ENCODE measurements at regions not wholly inside any gene's neighbourhood (a gene's known extent, or its start where the extent isn't known, plus 50 kb on each side); places are given as distances from the start of the nearest gene placed in this dataset.
"Not testable (repeated sequence)": the region's sequence is repeated elsewhere in the genome, so short reads cannot be mapped to it uniquely, and the experiment has no call there.

DNA sequence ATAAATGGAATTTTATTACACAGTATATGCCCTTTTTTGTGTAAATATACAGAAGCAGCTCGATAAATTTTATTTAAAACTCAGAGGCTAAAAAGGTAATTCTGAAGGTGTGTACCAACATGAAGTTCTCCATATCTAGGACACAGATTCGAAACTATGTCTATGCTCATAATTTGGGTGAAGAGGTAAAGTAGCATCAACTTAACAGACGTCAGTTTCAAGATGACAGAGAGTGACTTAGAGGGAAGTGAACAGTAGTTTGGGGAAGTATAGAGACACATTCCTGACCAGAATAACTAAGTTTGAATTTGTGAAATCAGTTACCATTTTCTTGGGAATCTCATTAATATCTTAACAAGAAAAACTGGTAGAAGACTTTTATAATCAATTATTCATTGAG lies 2493.3 kb downstream of the ARAP2 start:
- TF ChIP-seq, protein P1, sequence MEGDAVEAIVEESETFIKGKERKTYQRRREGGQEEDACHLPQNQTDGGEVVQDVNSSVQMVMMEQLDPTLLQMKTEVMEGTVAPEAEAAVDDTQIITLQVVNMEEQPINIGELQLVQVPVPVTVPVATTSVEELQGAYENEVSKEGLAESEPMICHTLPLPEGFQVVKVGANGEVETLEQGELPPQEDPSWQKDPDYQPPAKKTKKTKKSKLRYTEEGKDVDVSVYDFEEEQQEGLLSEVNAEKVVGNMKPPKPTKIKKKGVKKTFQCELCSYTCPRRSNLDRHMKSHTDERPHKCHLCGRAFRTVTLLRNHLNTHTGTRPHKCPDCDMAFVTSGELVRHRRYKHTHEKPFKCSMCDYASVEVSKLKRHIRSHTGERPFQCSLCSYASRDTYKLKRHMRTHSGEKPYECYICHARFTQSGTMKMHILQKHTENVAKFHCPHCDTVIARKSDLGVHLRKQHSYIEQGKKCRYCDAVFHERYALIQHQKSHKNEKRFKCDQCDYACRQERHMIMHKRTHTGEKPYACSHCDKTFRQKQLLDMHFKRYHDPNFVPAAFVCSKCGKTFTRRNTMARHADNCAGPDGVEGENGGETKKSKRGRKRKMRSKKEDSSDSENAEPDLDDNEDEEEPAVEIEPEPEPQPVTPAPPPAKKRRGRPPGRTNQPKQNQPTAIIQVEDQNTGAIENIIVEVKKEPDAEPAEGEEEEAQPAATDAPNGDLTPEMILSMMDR (IDR thresholded peaks at IDR 0.05; ENCODE audit: insufficient read depth, low read length, poor library complexity, severe bottlenecking): no peak
- Histone ChIP-seq H3K4me3 (ENCODE audit: low read depth, low read length) (no peak overlapping the region), H3K27me3 (ENCODE audit: control insufficient read depth, insufficient read depth, low read length) (no peaks in the 10 kb centered on the region), H3K36me3 (ENCODE audit: control insufficient read depth, insufficient read depth, low read length) (no peaks in the 10 kb centered on the region)
- DNase-seq (ENCODE audit: low read depth): no peak

DNA sequence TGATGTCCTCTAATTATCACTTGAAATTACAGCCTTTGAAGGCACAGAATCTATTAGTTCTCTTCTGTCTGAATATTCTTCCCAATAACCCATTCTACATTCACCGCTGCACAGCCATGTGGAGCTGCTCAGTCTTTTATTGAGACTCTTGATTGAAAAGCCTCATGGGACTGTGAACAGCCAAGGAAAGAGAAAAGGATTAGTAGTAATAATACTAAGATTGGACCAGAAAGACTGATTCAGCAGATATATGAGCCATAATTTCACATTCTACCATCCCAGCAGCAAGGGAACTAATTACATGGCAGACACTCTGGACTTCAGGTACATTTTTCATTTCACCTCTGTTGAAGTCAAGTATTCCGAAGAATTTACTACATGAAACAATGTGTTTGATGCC lies 2471.7 kb downstream of the ARAP2 start:
- Histone ChIP-seq H3K27me3 (ENCODE audit: control insufficient read depth, insufficient read depth, low read length) (no peaks in the 10 kb centered on the region), H3K36me3 (ENCODE audit: control insufficient read depth, insufficient read depth, low read length) (no peaks in the 10 kb centered on the region), H3K4me3 (ENCODE audit: low read depth, low read length) (no peak overlapping the region)
- TF ChIP-seq, protein P1 (IDR thresholded peaks at IDR 0.05; ENCODE audit: insufficient read depth, low read length, poor library complexity, severe bottlenecking): no peak
- no peak for DNase-seq (ENCODE audit: low read depth)

DNA sequence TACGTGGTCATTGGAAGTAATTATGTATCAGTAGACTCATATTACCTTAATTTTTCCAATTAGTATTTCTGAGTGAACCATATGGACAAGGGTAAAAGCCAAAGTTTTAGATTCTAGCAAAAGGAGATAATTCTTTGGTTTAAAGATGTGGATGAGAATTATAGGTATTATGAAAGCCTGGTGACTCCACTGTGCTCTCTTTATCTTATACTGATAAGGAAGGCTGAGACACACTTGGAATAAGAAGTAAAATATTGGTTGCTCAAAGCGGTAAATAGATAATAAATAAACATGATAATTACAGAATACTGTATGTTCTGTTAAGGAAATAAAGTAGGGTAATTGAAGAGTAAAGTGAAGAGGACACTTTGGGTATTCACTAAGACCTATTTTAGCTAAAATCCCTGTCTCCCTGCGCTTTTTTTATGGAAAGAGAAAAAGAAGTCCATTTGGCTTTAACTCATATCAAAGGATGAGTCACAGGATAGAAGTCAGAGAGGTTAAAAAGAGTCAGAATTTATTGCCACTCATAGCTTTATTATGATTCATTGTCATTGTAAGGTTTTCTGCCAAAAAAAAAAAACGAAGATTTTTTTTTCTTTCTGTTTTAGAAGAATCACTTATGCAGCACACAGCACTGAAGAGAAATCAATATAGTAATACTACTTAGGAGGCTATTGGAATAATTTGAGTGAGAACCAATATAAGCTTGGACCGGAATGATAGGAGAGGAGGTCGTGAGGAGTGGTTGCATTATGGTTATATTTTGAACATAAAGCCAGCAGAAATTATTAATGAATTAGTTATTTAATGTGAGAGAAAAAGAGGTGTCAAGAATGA lies 2463.1 kb downstream of the ARAP2 start:
- no peaks in the 10 kb centered on the region for H3K36me3 ChIP-seq (ENCODE audit: control insufficient read depth, insufficient read depth, low read length)
- TF ChIP-seq, protein P1 (IDR thresholded peaks at IDR 0.05; ENCODE audit: insufficient read depth, low read length, poor library complexity, severe bottlenecking): no peak
- no peak for DNase-seq (ENCODE audit: low read depth)
- no peaks in the 10 kb centered on the region for H3K27me3 ChIP-seq (ENCODE audit: control insufficient read depth, insufficient read depth, low read length)
- no peak overlapping the region for H3K4me3 ChIP-seq (ENCODE audit: low read depth, low read length)

DNA sequence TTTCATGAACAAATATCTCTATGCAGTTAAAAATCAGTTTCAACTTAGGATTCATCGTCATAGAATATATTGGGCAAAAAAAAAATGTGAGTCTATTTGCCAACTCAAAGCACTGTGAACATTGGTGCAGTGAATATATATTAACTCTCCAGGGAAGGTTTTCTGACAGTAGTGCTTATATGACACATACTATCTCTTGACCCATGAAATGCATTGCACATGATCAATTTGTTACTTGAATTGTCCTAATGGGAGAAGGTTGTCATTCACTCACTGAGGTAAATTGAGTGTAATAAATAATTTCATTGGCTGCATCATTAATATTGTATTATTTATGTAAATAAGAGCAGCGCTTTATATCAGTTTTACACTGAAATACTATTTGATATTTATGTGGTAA lies 2458.5 kb downstream of the ARAP2 start:
- TF ChIP-seq, protein P1 (IDR thresholded peaks at IDR 0.05; ENCODE audit: insufficient read depth, low read length, poor library complexity, severe bottlenecking): no peak
- Histone ChIP-seq H3K36me3 (ENCODE audit: control insufficient read depth, insufficient read depth, low read length) (no peaks in the 10 kb centered on the region), H3K4me3 (ENCODE audit: low read depth, low read length) (no peak overlapping the region), H3K27me3 (ENCODE audit: control insufficient read depth, insufficient read depth, low read length) (no peaks in the 10 kb centered on the region)
- no peak for DNase-seq (ENCODE audit: low read depth)

DNA sequence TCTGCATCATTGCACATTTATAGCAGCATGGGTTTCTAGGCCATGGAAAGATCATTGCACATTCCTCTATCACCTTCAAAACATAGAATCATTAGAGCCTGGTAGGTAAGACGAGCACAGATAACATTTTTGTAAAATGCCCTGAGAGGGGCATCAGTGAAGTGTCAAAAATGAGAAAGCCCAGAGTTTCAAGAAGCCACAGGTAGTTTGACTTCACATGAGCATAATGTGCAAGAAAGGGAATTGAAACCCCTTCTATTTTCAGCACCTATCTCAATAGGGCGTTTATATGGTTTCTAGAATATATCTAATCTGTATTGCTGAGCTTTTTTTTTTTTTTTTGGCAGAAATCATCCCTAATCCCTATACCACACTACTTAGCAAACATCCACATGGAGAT lies 2441.7 kb downstream of the ARAP2 start:
- DNase-seq (ENCODE audit: low read depth): no peak
- Histone ChIP-seq H3K4me3 (ENCODE audit: low read depth, low read length) (no peak overlapping the region), H3K27me3 (ENCODE audit: control insufficient read depth, insufficient read depth, low read length) (no peaks in the 10 kb centered on the region), H3K36me3 (ENCODE audit: control insufficient read depth, insufficient read depth, low read length) (no peaks in the 10 kb centered on the region)
- TF ChIP-seq, protein P1 (IDR thresholded peaks at IDR 0.05; ENCODE audit: insufficient read depth, low read length, poor library complexity, severe bottlenecking): no peak

DNA sequence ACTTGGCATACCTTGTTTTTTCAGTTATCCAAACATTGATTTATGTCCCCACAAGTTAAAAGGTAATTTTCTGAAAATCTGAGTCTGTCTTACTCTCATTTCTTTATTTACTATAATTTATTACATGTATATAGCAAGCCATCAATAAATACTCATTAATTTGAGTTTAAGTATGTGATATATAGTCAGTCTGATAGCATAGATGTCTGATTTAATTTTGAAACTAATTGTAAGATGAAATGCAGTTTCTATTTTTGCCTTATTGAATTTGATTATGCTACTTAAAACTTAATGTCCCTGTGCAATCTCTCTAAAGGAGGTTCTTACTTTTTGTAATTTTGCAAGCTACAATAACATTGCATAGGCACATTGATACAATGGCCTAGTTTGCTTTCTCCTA lies 2418.6 kb downstream of the ARAP2 start:
- H3K36me3 ChIP-seq (ENCODE audit: control insufficient read depth, insufficient read depth, low read length): no peaks in the 10 kb centered on the region
- TF ChIP-seq, protein P1 (IDR thresholded peaks at IDR 0.05; ENCODE audit: insufficient read depth, low read length, poor library complexity, severe bottlenecking): no peak
- no peaks in the 10 kb centered on the region for H3K27me3 ChIP-seq (ENCODE audit: control insufficient read depth, insufficient read depth, low read length)
- H3K4me3 ChIP-seq (ENCODE audit: low read depth, low read length): no peak overlapping the region
- no peak for DNase-seq (ENCODE audit: low read depth)

DNA sequence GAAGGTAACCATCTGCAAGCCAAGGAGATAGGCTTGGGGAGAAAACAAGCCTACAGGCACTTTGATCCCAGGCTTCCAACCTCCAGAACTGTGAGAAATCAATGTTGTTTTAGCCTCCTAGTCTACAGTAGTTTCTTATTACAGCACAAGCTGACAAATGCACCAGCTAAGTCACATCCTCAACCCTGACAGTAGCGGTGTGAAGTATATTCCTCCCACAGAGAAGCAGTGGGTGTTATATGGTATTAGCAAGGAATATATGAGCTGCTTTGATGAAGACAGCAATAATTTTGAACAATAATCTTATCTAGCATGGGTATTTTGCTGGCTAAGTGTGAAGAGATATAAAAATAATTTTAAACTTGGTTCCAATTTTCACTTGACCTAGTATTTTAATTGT lies 2415.0 kb downstream of the ARAP2 start:
- DNase-seq (ENCODE audit: low read depth); H3K4me3 ChIP-seq (ENCODE audit: low read depth, low read length); H3K27me3 ChIP-seq (ENCODE audit: control insufficient read depth, insufficient read depth, low read length): not testable (repeated sequence)

More for the DNA sequence above, 2415.0 kb downstream of the ARAP2 start:
- H3K36me3 ChIP-seq (ENCODE audit: control insufficient read depth, insufficient read depth, low read length): not testable (repeated sequence)

All from kidney epithelial cell (primary cell).